HL-60 (cell line): ENCODE measurements at regions not wholly inside any gene's neighbourhood (a gene's known extent, or its start where the extent isn't known, plus 50 kb on each side); places are given as distances from the start of the nearest gene placed in this dataset.

Experiments used
- DNase-seq, 2 experiments: peaks; one replicate each; pipeline ENCODE4 v3.0.0-alpha.2; 2010 to 2020; ENCODE audit warnings: low read depth in 1 of 2, low spot score in 1 of 2
- H3K27ac ChIP-seq: fragments of 250-450 bp; sonication (Bioruptor Pico); replicated peaks from 2 replicates; pipeline ENCODE4 v1.5.1; 2020; ENCODE audit warnings: mild to moderate bottlenecking, moderate library complexity
- H3K27me3 ChIP-seq: fragments of 250-450 bp; sonication (Bioruptor Pico); 2 replicates; pipeline ENCODE4 v1.5.1; 2021; ENCODE audit warnings: mild to moderate bottlenecking, moderate library complexity; ENCODE audit not compliant: insufficient read depth, poor library complexity, severe bottlenecking
- H3K4me3 ChIP-seq: replicated peaks from 2 replicates; pipeline ENCODE4 v1.5.1; 2011; ENCODE audit warnings: mild to moderate bottlenecking, control low read depth, low read length; ENCODE audit not compliant: insufficient read depth
- GABPA ChIP-seq: IDR thresholded peaks from 2 replicates; pipeline ENCODE4 v1.6.1; 2012; ENCODE audit warnings: low read depth
- POLR2AphosphoS5 ChIP-seq: IDR thresholded peaks from 2 replicates; pipeline ENCODE4 v1.6.1; 2012; ENCODE audit warnings: low read depth
- SPI1 ChIP-seq: IDR thresholded peaks from 2 replicates; pipeline ENCODE4 v1.6.1; 2012; ENCODE audit warnings: low read depth, mild to moderate bottlenecking, borderline replicate concordance
- TF ChIP-seq, protein P1 (sequence below): IDR thresholded peaks from one replicate; pipeline ENCODE4 v1.5.1; 2011; ENCODE audit warnings: low read length, control low read depth, inconsistent platforms; ENCODE audit not compliant: insufficient read depth
- TF ChIP-seq, protein P2 (sequence below): IDR thresholded peaks from 2 replicates; pipeline ENCODE4 v1.6.1; 2012; ENCODE audit warnings: low read depth; ENCODE audit not compliant: insufficient replicate concordance

DNA sequence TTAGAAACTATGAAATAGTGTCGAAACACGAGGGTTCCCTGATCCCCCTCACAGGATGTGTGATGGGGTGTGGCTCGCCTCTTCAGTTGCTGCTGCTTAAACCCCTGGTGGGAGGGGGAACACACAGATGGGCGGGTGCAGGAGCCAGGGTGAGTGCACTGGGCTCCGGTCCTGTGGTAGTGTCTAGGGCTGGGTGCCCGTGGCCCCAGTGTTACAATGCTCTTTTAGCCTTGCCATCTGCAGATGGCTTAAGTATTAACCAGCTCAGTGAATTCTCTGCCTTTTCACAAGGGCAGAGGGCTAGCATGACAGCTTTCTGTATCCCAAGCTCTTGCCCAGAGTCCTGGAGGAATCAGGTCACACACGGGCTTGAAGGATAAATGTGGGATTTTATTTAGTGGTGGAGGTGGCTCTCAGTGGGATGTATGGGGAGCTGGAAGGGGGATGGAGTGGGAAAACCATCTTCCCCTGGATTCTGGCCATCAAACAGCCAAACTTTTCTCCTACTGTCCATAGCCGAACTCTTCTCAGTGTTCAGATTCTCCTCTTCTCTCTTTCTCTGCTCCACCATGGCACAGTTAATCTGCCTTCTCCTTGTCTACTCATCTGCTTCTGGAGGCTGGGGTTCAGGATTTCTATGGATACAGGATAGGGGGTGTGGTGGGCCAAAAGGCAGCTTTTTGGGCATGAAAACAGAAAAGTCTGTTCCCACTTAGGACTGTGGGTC, 659.0 kb downstream of the EPM2A start:
- TF ChIP-seq, protein P1, sequence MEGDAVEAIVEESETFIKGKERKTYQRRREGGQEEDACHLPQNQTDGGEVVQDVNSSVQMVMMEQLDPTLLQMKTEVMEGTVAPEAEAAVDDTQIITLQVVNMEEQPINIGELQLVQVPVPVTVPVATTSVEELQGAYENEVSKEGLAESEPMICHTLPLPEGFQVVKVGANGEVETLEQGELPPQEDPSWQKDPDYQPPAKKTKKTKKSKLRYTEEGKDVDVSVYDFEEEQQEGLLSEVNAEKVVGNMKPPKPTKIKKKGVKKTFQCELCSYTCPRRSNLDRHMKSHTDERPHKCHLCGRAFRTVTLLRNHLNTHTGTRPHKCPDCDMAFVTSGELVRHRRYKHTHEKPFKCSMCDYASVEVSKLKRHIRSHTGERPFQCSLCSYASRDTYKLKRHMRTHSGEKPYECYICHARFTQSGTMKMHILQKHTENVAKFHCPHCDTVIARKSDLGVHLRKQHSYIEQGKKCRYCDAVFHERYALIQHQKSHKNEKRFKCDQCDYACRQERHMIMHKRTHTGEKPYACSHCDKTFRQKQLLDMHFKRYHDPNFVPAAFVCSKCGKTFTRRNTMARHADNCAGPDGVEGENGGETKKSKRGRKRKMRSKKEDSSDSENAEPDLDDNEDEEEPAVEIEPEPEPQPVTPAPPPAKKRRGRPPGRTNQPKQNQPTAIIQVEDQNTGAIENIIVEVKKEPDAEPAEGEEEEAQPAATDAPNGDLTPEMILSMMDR: no peak
- TF ChIP-seq GABPA (no peak), POLR2AphosphoS5 (no peak)
- no peak overlapping the region for H3K27ac ChIP-seq
- no peaks in the 10 kb centered on the region for H3K27me3 ChIP-seq
- DNase-seq: no peak
- no peak overlapping the region for H3K4me3 ChIP-seq

DNA sequence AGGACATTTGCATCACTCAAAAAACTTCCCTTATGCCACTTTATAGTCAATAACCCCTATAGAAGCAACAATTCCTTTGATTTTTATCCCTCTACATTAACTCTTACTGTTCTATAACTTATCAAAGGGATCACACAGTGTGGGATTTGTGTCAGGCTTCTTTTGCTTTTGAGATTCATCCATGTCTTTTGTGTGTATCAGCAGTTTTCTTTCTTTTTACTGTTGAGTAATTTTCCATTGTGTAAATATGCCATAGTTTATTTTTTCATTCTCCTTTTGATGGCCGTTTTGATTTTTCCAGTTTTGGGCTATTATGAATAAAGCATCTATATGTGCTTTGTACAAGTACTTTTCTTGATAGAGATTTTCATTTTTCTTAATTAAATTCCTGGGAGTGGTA, 657.9 kb downstream of the EPM2A start:
- H3K27me3 ChIP-seq: no peaks in the 10 kb centered on the region
- no peak overlapping the region for H3K4me3 ChIP-seq
- no peak overlapping the region for H3K27ac ChIP-seq
- no peak for DNase-seq
- TF ChIP-seq, protein P1: no peak
- TF ChIP-seq SPI1 (no peak), POLR2AphosphoS5 (no peak), GABPA (no peak)
- TF ChIP-seq, protein P2, sequence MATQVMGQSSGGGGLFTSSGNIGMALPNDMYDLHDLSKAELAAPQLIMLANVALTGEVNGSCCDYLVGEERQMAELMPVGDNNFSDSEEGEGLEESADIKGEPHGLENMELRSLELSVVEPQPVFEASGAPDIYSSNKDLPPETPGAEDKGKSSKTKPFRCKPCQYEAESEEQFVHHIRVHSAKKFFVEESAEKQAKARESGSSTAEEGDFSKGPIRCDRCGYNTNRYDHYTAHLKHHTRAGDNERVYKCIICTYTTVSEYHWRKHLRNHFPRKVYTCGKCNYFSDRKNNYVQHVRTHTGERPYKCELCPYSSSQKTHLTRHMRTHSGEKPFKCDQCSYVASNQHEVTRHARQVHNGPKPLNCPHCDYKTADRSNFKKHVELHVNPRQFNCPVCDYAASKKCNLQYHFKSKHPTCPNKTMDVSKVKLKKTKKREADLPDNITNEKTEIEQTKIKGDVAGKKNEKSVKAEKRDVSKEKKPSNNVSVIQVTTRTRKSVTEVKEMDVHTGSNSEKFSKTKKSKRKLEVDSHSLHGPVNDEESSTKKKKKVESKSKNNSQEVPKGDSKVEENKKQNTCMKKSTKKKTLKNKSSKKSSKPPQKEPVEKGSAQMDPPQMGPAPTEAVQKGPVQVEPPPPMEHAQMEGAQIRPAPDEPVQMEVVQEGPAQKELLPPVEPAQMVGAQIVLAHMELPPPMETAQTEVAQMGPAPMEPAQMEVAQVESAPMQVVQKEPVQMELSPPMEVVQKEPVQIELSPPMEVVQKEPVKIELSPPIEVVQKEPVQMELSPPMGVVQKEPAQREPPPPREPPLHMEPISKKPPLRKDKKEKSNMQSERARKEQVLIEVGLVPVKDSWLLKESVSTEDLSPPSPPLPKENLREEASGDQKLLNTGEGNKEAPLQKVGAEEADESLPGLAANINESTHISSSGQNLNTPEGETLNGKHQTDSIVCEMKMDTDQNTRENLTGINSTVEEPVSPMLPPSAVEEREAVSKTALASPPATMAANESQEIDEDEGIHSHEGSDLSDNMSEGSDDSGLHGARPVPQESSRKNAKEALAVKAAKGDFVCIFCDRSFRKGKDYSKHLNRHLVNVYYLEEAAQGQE: no peak

DNA sequence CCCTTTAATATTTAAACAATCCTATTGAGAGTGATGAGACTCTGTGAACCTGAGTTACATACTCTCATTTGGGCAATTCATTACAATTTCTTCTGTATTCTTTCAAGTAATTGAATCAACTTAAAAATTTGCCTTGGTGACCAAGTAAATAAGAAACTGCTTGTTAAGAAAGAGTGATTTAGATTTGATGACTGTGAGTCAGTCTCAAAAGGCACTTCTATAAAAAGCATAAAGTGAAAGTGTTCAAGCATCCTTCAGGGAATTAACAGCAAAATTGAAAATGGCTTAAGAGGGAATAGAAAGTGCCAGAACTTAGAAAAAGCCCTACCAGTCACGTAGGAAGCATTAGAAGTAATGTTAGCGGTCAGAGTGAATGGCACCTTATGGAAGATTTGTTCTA, 654.7 kb downstream of the EPM2A start:
- Histone ChIP-seq H3K27me3 (no peaks in the 10 kb centered on the region), H3K27ac (no peak overlapping the region), H3K4me3 (no peak overlapping the region)
- TF ChIP-seq, protein P1: no peak
- TF ChIP-seq POLR2AphosphoS5 (no peak), GABPA (no peak), SPI1 (no peak)
- TF ChIP-seq, protein P2: no peak
- DNase-seq: no peak

DNA sequence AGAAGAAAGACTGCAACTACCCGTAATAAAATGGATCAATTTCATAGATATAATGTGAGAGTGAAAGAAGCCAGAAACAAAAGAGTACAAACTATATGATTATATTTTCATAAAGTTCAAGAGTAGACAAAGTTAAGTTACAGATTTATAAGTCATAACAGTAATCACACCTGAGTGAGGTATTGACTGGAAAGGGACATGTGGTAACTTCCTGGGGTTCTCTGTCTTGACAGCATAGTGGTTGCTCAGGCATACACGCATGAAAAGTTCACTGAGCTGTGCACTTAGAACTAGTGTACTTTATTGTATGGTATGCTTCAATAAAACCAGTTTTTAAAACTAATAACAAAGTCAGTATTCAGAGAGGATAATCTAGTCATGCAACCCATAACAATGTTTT, 653.6 kb downstream of the EPM2A start:
- Histone ChIP-seq H3K4me3 (no peak overlapping the region), H3K27me3 (no peaks in the 10 kb centered on the region), H3K27ac (no peak overlapping the region)
- TF ChIP-seq, protein P2: no peak
- TF ChIP-seq POLR2AphosphoS5 (no peak), GABPA (no peak), SPI1 (no peak)
- TF ChIP-seq, protein P1: no peak
- no peak for DNase-seq
